ENCODE measurements at regions not wholly inside any gene's neighbourhood (a gene's known extent, or its start where the extent isn't known, plus 50 kb on each side); places are given as distances from the start of the nearest gene placed in this dataset.

GRCh38 chr3:64308931-64309330 lies 83.7 kb upstream of the PRICKLE2 start:
- H3K27ac Mint-ChIP-seq = no peak overlapping the region
- no peak overlapping the region for H3K4me3 Mint-ChIP-seq
- H3K27me3 Mint-ChIP-seq = no peaks in the 10 kb centered on the region
- no peaks in the 10 kb centered on the region for H3K36me3 Mint-ChIP-seq (ENCODE audit: low read depth)
- no peaks in the 10 kb centered on the region for H3K9me3 Mint-ChIP-seq
- no peaks in the 10 kb centered on the region for H3K4me1 Mint-ChIP-seq (ENCODE audit: low read depth)

DNA sequence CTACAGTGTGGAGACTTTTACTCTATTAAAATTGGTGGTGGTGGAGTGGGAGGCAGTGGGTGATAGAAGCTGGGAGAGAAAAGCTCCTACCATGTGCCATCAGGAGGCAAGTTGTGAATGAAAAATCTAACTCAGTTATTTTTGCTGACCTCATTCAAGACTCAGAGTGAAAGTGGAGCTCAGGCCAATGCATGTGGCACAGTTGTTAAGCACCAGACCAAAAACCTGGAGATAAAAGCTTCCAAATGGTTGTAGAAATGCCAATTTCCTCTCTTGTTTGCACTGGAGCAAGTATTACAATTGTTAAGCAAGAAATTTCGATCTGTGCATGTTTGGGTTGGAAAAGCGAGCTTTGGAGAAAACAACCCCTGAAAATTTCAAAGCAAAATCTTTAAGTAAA lies 81.5 kb upstream of the PRICKLE2 start:
- Mint-ChIP-seq H3K27ac (no peak overlapping the region), H3K27me3 (no peaks in the 10 kb centered on the region), H3K9me3 (no peaks in the 10 kb centered on the region), H3K4me1 (ENCODE audit: low read depth) (no peaks in the 10 kb centered on the region), H3K36me3 (ENCODE audit: low read depth) (no peaks in the 10 kb centered on the region), H3K4me3 (no peak overlapping the region)

- no peaks in the 10 kb centered on the region for H3K4me1 Mint-ChIP-seq (ENCODE audit: low read depth)
- H3K27me3 Mint-ChIP-seq = peaks cover under 1% of the 10 kb centered on the region
- no peaks in the 10 kb centered on the region for H3K36me3 Mint-ChIP-seq (ENCODE audit: low read depth)
- no peak overlapping the region for H3K27ac Mint-ChIP-seq
- H3K4me3 Mint-ChIP-seq = no peak overlapping the region
- H3K9me3 Mint-ChIP-seq = peaks cover 1% of the 10 kb centered on the region
Observed at GRCh38 chr3:64305731-64306130, 80.5 kb upstream of the PRICKLE2 start.

- Mint-ChIP-seq H3K4me1 (ENCODE audit: low read depth) (no peaks in the 10 kb centered on the region), H3K36me3 (ENCODE audit: low read depth) (no peaks in the 10 kb centered on the region), H3K9me3 (peaks cover 3% of the 10 kb centered on the region), H3K27me3 (peaks cover 3% of the 10 kb centered on the region), H3K4me3 (no peak overlapping the region), H3K27ac (no peak overlapping the region)
Observed at GRCh38 chr3:64304828-64305410, 79.7 kb upstream of the PRICKLE2 start.

DNA sequence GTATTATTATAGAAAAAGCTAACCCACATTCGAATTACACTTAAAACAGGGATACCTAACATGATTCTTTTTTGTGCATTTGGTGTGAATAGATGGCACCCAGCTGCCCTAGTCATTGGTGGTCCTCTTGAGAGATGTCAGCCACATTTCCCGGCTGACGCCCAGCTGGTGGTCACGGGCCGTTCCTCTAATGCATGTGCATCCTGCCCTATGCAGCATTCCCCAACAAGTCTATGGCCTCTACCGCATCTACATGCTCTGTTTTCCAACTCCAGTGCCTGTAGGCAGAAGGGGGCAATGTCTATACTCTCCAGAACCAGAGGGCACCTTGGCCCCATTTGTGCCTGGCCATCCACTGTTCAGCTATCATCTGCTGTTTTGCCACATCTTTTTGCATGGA lies 78.6 kb upstream of the PRICKLE2 start:
- Mint-ChIP-seq H3K27ac (no peak overlapping the region), H3K27me3 (peaks cover 3% of the 10 kb centered on the region), H3K9me3 (peaks cover 3% of the 10 kb centered on the region), H3K4me3 (no peak overlapping the region), H3K4me1 (ENCODE audit: low read depth) (no peaks in the 10 kb centered on the region), H3K36me3 (ENCODE audit: low read depth) (no peaks in the 10 kb centered on the region)

GRCh38 chr3:64303401-64303800 lies 78.1 kb upstream of the PRICKLE2 start:
- Mint-ChIP-seq H3K4me1 (ENCODE audit: low read depth) (no peaks in the 10 kb centered on the region), H3K9me3 (peaks cover 3% of the 10 kb centered on the region), H3K36me3 (ENCODE audit: low read depth) (no peaks in the 10 kb centered on the region), H3K27ac (no peak overlapping the region), H3K4me3 (no peak overlapping the region), H3K27me3 (peaks cover 6% of the 10 kb centered on the region)

DNA sequence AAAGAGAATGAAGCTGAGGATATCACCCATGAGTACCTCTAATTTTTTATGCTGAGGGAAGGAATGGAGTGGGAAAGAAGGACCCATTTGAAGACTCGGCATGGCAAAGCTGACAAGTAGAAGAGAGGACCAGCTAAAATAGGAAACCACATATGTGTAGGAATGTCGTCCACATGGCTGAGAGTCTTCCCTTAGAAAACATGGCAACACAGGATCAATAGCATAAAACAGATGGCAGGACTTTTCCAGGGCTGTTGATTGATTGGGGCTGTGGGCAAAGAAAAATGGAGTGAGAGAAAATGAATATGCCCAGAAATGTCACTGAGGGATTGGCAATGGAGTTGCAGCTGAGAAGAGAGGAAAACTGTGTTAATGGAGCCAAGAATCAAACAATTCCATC lies 76.2 kb upstream of the PRICKLE2 start:
- H3K4me1 Mint-ChIP-seq (ENCODE audit: low read depth) = no peaks in the 10 kb centered on the region
- peaks cover 9% of the 10 kb centered on the region for H3K9me3 Mint-ChIP-seq
- H3K27ac Mint-ChIP-seq = no peak overlapping the region
- no peaks in the 10 kb centered on the region for H3K36me3 Mint-ChIP-seq (ENCODE audit: low read depth)
- H3K4me3 Mint-ChIP-seq = no peak overlapping the region
- H3K27me3 Mint-ChIP-seq = peaks cover 6% of the 10 kb centered on the region

DNA sequence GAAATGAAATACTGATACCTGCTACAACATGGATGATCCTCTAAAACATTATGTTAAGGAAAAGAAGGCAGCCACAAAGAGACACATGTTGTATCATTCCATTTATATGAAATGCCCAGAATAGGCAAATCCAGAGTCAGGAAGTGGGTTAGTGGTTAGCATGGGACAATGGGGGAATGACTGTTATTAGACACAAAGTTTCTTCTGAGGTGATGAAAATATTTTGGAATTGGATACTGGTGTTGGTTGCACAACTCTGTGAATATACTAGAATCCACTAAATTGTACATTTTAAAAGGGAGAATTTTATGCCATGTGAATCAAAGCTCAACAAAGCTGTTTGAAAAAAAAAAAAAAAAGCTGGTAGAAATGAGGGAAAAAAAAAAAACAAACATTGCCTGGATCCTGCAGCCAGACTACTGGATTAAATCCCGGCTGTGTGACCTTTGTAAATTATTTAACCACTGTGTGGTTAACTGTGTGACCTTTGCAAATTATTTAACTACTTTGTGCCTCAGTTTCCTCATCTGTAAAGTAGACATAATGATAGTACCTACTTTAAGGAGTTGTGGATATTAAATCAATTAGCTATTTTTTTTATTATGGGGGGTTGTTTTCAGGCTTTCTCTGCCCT lies 75.6 kb upstream of the PRICKLE2 start:
- Mint-ChIP-seq H3K36me3 (ENCODE audit: low read depth) (no peaks in the 10 kb centered on the region), H3K27me3 (peaks cover 6% of the 10 kb centered on the region), H3K4me1 (ENCODE audit: low read depth) (no peaks in the 10 kb centered on the region), H3K4me3 (no peak overlapping the region), H3K9me3 (peaks cover 10% of the 10 kb centered on the region), H3K27ac (no peak overlapping the region)

GRCh38 chr3:64299206-64299605 lies 73.9 kb upstream of the PRICKLE2 start:
- H3K27ac Mint-ChIP-seq = no peak overlapping the region
- peaks cover 6% of the 10 kb centered on the region for H3K27me3 Mint-ChIP-seq
- peaks cover 10% of the 10 kb centered on the region for H3K9me3 Mint-ChIP-seq
- H3K4me1 Mint-ChIP-seq (ENCODE audit: low read depth) = no peaks in the 10 kb centered on the region
- H3K36me3 Mint-ChIP-seq (ENCODE audit: low read depth) = no peaks in the 10 kb centered on the region
- no peak overlapping the region for H3K4me3 Mint-ChIP-seq

GRCh38 chr3:64297563-64297962 lies 72.3 kb upstream of the PRICKLE2 start:
- no peaks in the 10 kb centered on the region for H3K4me1 Mint-ChIP-seq (ENCODE audit: low read depth)
- peaks cover 14% of the 10 kb centered on the region for H3K9me3 Mint-ChIP-seq
- H3K27me3 Mint-ChIP-seq = peaks cover 6% of the 10 kb centered on the region
- no peaks in the 10 kb centered on the region for H3K36me3 Mint-ChIP-seq (ENCODE audit: low read depth)
- no peak overlapping the region for H3K27ac Mint-ChIP-seq
- H3K4me3 Mint-ChIP-seq = no peak overlapping the region

DNA sequence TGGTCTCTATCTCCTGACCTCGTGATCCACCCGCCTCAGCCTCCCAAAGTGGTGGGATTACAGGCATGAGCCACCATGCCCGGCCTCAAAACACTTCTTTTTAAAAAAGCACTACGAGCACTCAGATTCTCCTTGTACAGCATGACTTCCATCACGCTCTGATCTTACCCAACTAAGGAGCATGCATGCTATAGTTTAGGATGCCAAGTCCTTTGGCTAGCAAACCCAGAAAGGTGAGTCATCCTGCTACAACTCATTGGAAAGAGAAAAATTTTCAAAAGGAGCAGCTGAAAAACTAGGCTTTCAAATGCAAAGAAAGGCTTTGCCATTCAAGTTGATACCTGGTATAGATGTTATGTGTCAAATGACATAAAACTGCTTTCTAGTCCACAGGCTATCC lies 70.3 kb upstream of the PRICKLE2 start:
- Mint-ChIP-seq H3K36me3 (ENCODE audit: low read depth) (no peaks in the 10 kb centered on the region), H3K9me3 (peaks cover 11% of the 10 kb centered on the region), H3K4me3 (no peak overlapping the region), H3K4me1 (ENCODE audit: low read depth) (no peaks in the 10 kb centered on the region), H3K27ac (no peak overlapping the region), H3K27me3 (peaks cover 4% of the 10 kb centered on the region)

GRCh38 chr3:64294771-64295170 lies 69.5 kb upstream of the PRICKLE2 start:
- Mint-ChIP-seq H3K4me1 (ENCODE audit: low read depth) (no peaks in the 10 kb centered on the region), H3K4me3 (no peak overlapping the region), H3K27me3 (peaks cover 2% of the 10 kb centered on the region), H3K27ac (no peak overlapping the region), H3K36me3 (ENCODE audit: low read depth) (no peaks in the 10 kb centered on the region), H3K9me3 (peaks cover 11% of the 10 kb centered on the region)

- H3K27me3 Mint-ChIP-seq = peaks cover 3% of the 10 kb centered on the region
- peaks cover 11% of the 10 kb centered on the region for H3K9me3 Mint-ChIP-seq
- no peak overlapping the region for H3K4me3 Mint-ChIP-seq
- H3K36me3 Mint-ChIP-seq (ENCODE audit: low read depth) = no peaks in the 10 kb centered on the region
- H3K4me1 Mint-ChIP-seq (ENCODE audit: low read depth) = no peaks in the 10 kb centered on the region
- no peak overlapping the region for H3K27ac Mint-ChIP-seq
Observed at GRCh38 chr3:64293121-64293520, 67.9 kb upstream of the PRICKLE2 start.

DNA sequence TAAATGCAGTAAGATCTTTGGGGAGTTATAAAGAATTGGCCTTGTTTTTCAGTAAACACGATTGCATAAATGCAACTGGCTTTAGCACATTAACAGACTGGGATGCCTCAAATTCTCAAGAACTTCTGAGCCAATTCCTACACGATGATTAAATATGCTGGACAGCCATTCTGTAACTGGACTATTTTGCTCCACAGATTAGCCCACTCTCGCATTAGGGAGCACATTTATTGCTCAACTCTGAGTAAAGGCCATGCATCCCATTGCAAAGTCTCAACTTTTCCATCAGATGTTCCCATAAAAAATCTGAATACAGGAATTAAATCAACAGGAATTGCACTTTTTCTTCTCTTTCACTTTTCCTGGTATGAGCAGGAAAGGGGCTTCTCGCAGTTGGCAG lies 66.7 kb upstream of the PRICKLE2 start:
- H3K9me3 Mint-ChIP-seq = peaks cover 9% of the 10 kb centered on the region
- H3K4me1 Mint-ChIP-seq (ENCODE audit: low read depth) = no peaks in the 10 kb centered on the region
- peaks cover 3% of the 10 kb centered on the region for H3K27me3 Mint-ChIP-seq
- no peaks in the 10 kb centered on the region for H3K36me3 Mint-ChIP-seq (ENCODE audit: low read depth)
- no peak overlapping the region for H3K4me3 Mint-ChIP-seq
- no peak overlapping the region for H3K27ac Mint-ChIP-seq

- Mint-ChIP-seq H3K27me3 (peaks cover 3% of the 10 kb centered on the region), H3K4me1 (ENCODE audit: low read depth) (no peaks in the 10 kb centered on the region), H3K36me3 (ENCODE audit: low read depth) (no peaks in the 10 kb centered on the region), H3K27ac (no peak overlapping the region), H3K9me3 (peaks cover 4% of the 10 kb centered on the region), H3K4me3 (no peak overlapping the region)
Observed at GRCh38 chr3:64291345-64291744, 66.1 kb upstream of the PRICKLE2 start.

DNA sequence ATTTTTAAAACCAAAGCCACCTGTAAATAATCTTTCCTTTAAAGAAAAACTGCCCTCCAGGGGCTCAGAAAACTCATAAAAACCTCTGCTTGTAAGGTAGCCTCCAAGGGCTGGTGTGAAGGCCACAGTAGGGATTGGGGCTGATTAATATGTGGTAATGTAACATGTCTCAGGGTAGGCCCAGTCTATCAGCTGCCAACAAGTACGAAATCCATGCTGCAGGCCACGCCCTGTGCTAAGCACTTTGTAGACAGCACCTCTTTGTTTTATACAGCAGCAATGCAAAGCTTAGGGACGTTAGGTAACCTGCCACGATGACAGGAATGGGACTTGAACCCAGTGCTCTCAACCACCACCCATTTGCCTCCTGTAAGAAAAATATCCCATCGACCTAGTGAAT lies 65.6 kb upstream of the PRICKLE2 start:
- Mint-ChIP-seq H3K27ac (no peak overlapping the region), H3K27me3 (peaks cover 3% of the 10 kb centered on the region), H3K9me3 (peaks cover 4% of the 10 kb centered on the region), H3K36me3 (ENCODE audit: low read depth) (no peaks in the 10 kb centered on the region), H3K4me3 (no peak overlapping the region), H3K4me1 (ENCODE audit: low read depth) (no peaks in the 10 kb centered on the region)
